HG03097 (cell line): ENCODE measurements at regions not wholly inside any gene's neighbourhood (a gene's known extent, or its start where the extent isn't known, plus 50 kb on each side); places are given as distances from the start of the nearest gene placed in this dataset.
"Not testable (repeated sequence)": the region's sequence is repeated elsewhere in the genome, so short reads cannot be mapped to it uniquely, and the experiment has no call there.

Experiments
- ATAC-seq: cut with Tn5 transposase; IDR thresholded peaks from one replicate; pipeline ENCODE4 v1.9.1; 2021; ENCODE audit not compliant: unreplicated experiment, low FRiP score

- no peak for ATAC-seq
These were observed 744.0 kb upstream of the SGO1 start for GRCh38 chr3:20930034-20930433.

- ATAC-seq, result no peak
These were observed 738.8 kb upstream of the SGO1 start for GRCh38 chr3:20924646-20925385.

- not testable (repeated sequence) for ATAC-seq
These were observed 735.1 kb upstream of the SGO1 start for GRCh38 chr3:20921112-20921511.

GRCh38 chr3:20916951-20917606, 731.1 kb upstream of the SGO1 start:
- ATAC-seq, result no peak

- no peak for ATAC-seq
These were observed 728.3 kb upstream of the SGO1 start for GRCh38 chr3:20914310-20914709.

GRCh38 chr3:20912406-20912805, 726.4 kb upstream of the SGO1 start:
- no peak for ATAC-seq

GRCh38 chr3:20909511-20909910, 723.5 kb upstream of the SGO1 start:
- no peak for ATAC-seq

- no peak for ATAC-seq
These were observed 719.3 kb upstream of the SGO1 start for GRCh38 chr3:20905210-20905805.

GRCh38 chr3:20904671-20905070, 718.7 kb upstream of the SGO1 start:
- no peak for ATAC-seq

- no peak for ATAC-seq
These were observed 713.0 kb upstream of the SGO1 start for GRCh38 chr3:20898962-20899361.

GRCh38 chr3:20890111-20890519, 704.1 kb upstream of the SGO1 start:
- ATAC-seq, result no peak

- ATAC-seq, result no peak
These were observed 692.7 kb upstream of the SGO1 start for GRCh38 chr3:20878691-20879090.

- ATAC-seq, result no peak
These were observed 687.2 kb upstream of the SGO1 start for GRCh38 chr3:20873235-20873634.

- ATAC-seq, result no peak
These were observed 684.3 kb upstream of the SGO1 start for GRCh38 chr3:20870106-20870899.

- ATAC-seq, result no peak
These were observed 679.8 kb upstream of the SGO1 start for GRCh38 chr3:20865803-20866202.

GRCh38 chr3:20861454-20861853, 675.4 kb upstream of the SGO1 start:
- ATAC-seq, result no peak

- no peak for ATAC-seq
These were observed 671.6 kb upstream of the SGO1 start for GRCh38 chr3:20857636-20858035.

- no peak for ATAC-seq
These were observed 667.9 kb upstream of the SGO1 start for GRCh38 chr3:20853890-20854289.

GRCh38 chr3:20852712-20853111, 666.7 kb upstream of the SGO1 start:
- no peak for ATAC-seq

GRCh38 chr3:20849975-20850374, 664.0 kb upstream of the SGO1 start:
- ATAC-seq, result no peak

GRCh38 chr3:20846832-20847231, 660.8 kb upstream of the SGO1 start:
- ATAC-seq, result no peak
